SU-DHL-6 (cell line): ENCODE measurements at regions not wholly inside any gene's neighbourhood (a gene's known extent, or its start where the extent isn't known, plus 50 kb on each side); places are given as distances from the start of the nearest gene placed in this dataset.

Experiments used
- CTCF ChIP-seq: fragments of 200-600 bp; sonication (generic); IDR thresholded peaks from one replicate; pipeline ENCODE4 v1.5.1; 2017; ENCODE audit warnings: antibody characterized with exemption, mild to moderate bottlenecking, low read length, moderate library complexity; ENCODE audit not compliant: insufficient read depth, poor library complexity, severe bottlenecking
- EZH2phosphoT487 ChIP-seq: fragments of 200-600 bp; sonication (generic), shearing (Covaris generic); conservative IDR thresholded peaks from 2 replicates; pipeline ENCODE4 v1.6.1; 2018; ENCODE audit warnings: mild to moderate bottlenecking, antibody characterized with exemption, low read length, moderate library complexity, mixed read lengths

- TF ChIP-seq CTCF (no peak), EZH2phosphoT487 (no peak)
Observed at GRCh38 chr19:31445406-31445805, 96.2 kb upstream of the TSHZ3 start.
